ENCODE measurements at regions not wholly inside any gene's neighbourhood (a gene's known extent, or its start where the extent isn't known, plus 50 kb on each side); places are given as distances from the start of the nearest gene placed in this dataset.
"Not testable (repeated sequence)": the region's sequence is repeated elsewhere in the genome, so short reads cannot be mapped to it uniquely, and the experiment has no call there.

GRCh38 chr6:145275787-145276186 lies 459.5 kb downstream of the EPM2A start:
- no peaks in the 10 kb centered on the region for H3K36me3 Mint-ChIP-seq
- ChIA-PET CTCF (no interaction called here), POLR2A (no interaction called here)
- peaks cover 3% of the 10 kb centered on the region for H3K27me3 Mint-ChIP-seq
- intact Hi-C loops (cut with micrococcal nuclease) = no loop called here
- no peaks in the 10 kb centered on the region for H3K9me3 Mint-ChIP-seq
- H3K4me3 Mint-ChIP-seq = no peak overlapping the region
- no peaks in the 10 kb centered on the region for H3K4me1 Mint-ChIP-seq (ENCODE audit: low read depth)
- no peak for DNase-seq
- H3K27ac Mint-ChIP-seq = no peak overlapping the region

- ChIA-PET POLR2A (no interaction called here), CTCF (no interaction called here)
- no peak for DNase-seq
- Mint-ChIP-seq H3K36me3 (no peaks in the 10 kb centered on the region), H3K4me1 (ENCODE audit: low read depth) (no peaks in the 10 kb centered on the region), H3K4me3 (no peak overlapping the region), H3K9me3 (no peaks in the 10 kb centered on the region), H3K27ac (no peak overlapping the region), H3K27me3 (peaks cover 3% of the 10 kb centered on the region)
- intact Hi-C loops (cut with micrococcal nuclease) = no loop called here
Observed at GRCh38 chr6:145276756-145277155, 458.6 kb downstream of the EPM2A start.

- Mint-ChIP-seq H3K4me1 (ENCODE audit: low read depth) (no peaks in the 10 kb centered on the region), H3K27ac (no peak overlapping the region), H3K9me3 (no peaks in the 10 kb centered on the region), H3K36me3 (no peaks in the 10 kb centered on the region), H3K4me3 (no peak overlapping the region), H3K27me3 (peaks cover 3% of the 10 kb centered on the region)
- POLR2A ChIA-PET = no interaction called here
- intact Hi-C loops (cut with micrococcal nuclease) = no loop called here
- DNase-seq = no peak
- CTCF ChIA-PET = no interaction called here
Observed at GRCh38 chr6:145277358-145278086, 457.8 kb downstream of the EPM2A start.

- Mint-ChIP-seq H3K4me1 (ENCODE audit: low read depth) (no peaks in the 10 kb centered on the region), H3K36me3 (no peaks in the 10 kb centered on the region), H3K9me3 (no peaks in the 10 kb centered on the region), H3K4me3 (no peak overlapping the region), H3K27ac (no peak overlapping the region), H3K27me3 (peaks cover 3% of the 10 kb centered on the region)
- CTCF ChIA-PET = no interaction called here
- POLR2A ChIA-PET = no interaction called here
- intact Hi-C loops (cut with micrococcal nuclease) = no loop called here
- no peak for DNase-seq
Observed at GRCh38 chr6:145278163-145278807, 457.0 kb downstream of the EPM2A start.

GRCh38 chr6:145279551-145279950 lies 455.8 kb downstream of the EPM2A start:
- ChIA-PET POLR2A (no interaction called here), CTCF (no interaction called here)
- intact Hi-C loops (cut with micrococcal nuclease) = no loop called here
- no peak overlapping the region for H3K27ac Mint-ChIP-seq
- no peaks in the 10 kb centered on the region for H3K27me3 Mint-ChIP-seq
- no peak for DNase-seq
- H3K4me3 Mint-ChIP-seq = no peak overlapping the region
- no peaks in the 10 kb centered on the region for H3K36me3 Mint-ChIP-seq
- H3K9me3 Mint-ChIP-seq = no peaks in the 10 kb centered on the region
- H3K4me1 Mint-ChIP-seq (ENCODE audit: low read depth) = no peaks in the 10 kb centered on the region

- no peaks in the 10 kb centered on the region for H3K27me3 Mint-ChIP-seq
- intact Hi-C loops (cut with micrococcal nuclease) = no loop called here
- no peak overlapping the region for H3K4me3 Mint-ChIP-seq
- CTCF ChIA-PET = no interaction called here
- H3K9me3 Mint-ChIP-seq = no peaks in the 10 kb centered on the region
- POLR2A ChIA-PET = no interaction called here
- H3K36me3 Mint-ChIP-seq = no peaks in the 10 kb centered on the region
- H3K27ac Mint-ChIP-seq = no peak overlapping the region
- DNase-seq = no peak
- H3K4me1 Mint-ChIP-seq (ENCODE audit: low read depth) = no peaks in the 10 kb centered on the region
Observed at GRCh38 chr6:145279993-145280392, 455.3 kb downstream of the EPM2A start.

GRCh38 chr6:145283209-145283608 lies 452.1 kb downstream of the EPM2A start:
- H3K27ac Mint-ChIP-seq; H3K4me1 Mint-ChIP-seq (ENCODE audit: low read depth); CTCF ChIA-PET; H3K36me3 Mint-ChIP-seq; H3K27me3 Mint-ChIP-seq; DNase-seq; intact Hi-C loops (cut with micrococcal nuclease); POLR2A ChIA-PET; H3K9me3 Mint-ChIP-seq; H3K4me3 Mint-ChIP-seq: not testable (repeated sequence)

GRCh38 chr6:145283856-145284255 lies 451.5 kb downstream of the EPM2A start:
- no peak for DNase-seq
- no peaks in the 10 kb centered on the region for H3K9me3 Mint-ChIP-seq
- no peak overlapping the region for H3K4me3 Mint-ChIP-seq
- no peaks in the 10 kb centered on the region for H3K4me1 Mint-ChIP-seq (ENCODE audit: low read depth)
- no peaks in the 10 kb centered on the region for H3K36me3 Mint-ChIP-seq
- H3K27me3 Mint-ChIP-seq = no peaks in the 10 kb centered on the region
- no peak overlapping the region for H3K27ac Mint-ChIP-seq
- CTCF ChIA-PET = no interaction called here
- intact Hi-C loops (cut with micrococcal nuclease) = no loop called here
- POLR2A ChIA-PET = no interaction called here

- Mint-ChIP-seq H3K27ac (no peak overlapping the region), H3K4me3 (no peak overlapping the region), H3K27me3 (no peaks in the 10 kb centered on the region), H3K9me3 (no peaks in the 10 kb centered on the region), H3K4me1 (ENCODE audit: low read depth) (no peaks in the 10 kb centered on the region), H3K36me3 (no peaks in the 10 kb centered on the region)
- DNase-seq = no peak
- intact Hi-C loops (cut with micrococcal nuclease) = no loop called here
- POLR2A ChIA-PET = no interaction called here
- CTCF ChIA-PET = no interaction called here
Observed at GRCh38 chr6:145286916-145287315, 448.4 kb downstream of the EPM2A start.

GRCh38 chr6:145289573-145289972 lies 445.7 kb downstream of the EPM2A start:
- Mint-ChIP-seq H3K4me1 (ENCODE audit: low read depth) (no peaks in the 10 kb centered on the region), H3K36me3 (no peaks in the 10 kb centered on the region), H3K27me3 (no peaks in the 10 kb centered on the region), H3K4me3 (no peak overlapping the region), H3K27ac (no peak overlapping the region), H3K9me3 (no peaks in the 10 kb centered on the region)
- DNase-seq = no peak
- intact Hi-C loops (cut with micrococcal nuclease) = no loop called here
- POLR2A ChIA-PET = no interaction called here
- CTCF ChIA-PET = no interaction called here

GRCh38 chr6:145290122-145290521 lies 445.2 kb downstream of the EPM2A start:
- no peaks in the 10 kb centered on the region for H3K27me3 Mint-ChIP-seq
- no peak overlapping the region for H3K4me3 Mint-ChIP-seq
- ChIA-PET CTCF (no interaction called here), POLR2A (no interaction called here)
- intact Hi-C loops (cut with micrococcal nuclease) = no loop called here
- H3K9me3 Mint-ChIP-seq = no peaks in the 10 kb centered on the region
- H3K27ac Mint-ChIP-seq = no peak overlapping the region
- no peaks in the 10 kb centered on the region for H3K4me1 Mint-ChIP-seq (ENCODE audit: low read depth)
- H3K36me3 Mint-ChIP-seq = no peaks in the 10 kb centered on the region
- no peak for DNase-seq

- Mint-ChIP-seq H3K36me3 (no peaks in the 10 kb centered on the region), H3K27ac (no peak overlapping the region), H3K27me3 (no peaks in the 10 kb centered on the region), H3K9me3 (no peaks in the 10 kb centered on the region), H3K4me3 (no peak overlapping the region), H3K4me1 (ENCODE audit: low read depth) (no peaks in the 10 kb centered on the region)
- intact Hi-C loops (cut with micrococcal nuclease) = no loop called here
- no peak for DNase-seq
- ChIA-PET CTCF (no interaction called here), POLR2A (no interaction called here)
Observed at GRCh38 chr6:145292066-145292465, 443.3 kb downstream of the EPM2A start.

- CTCF ChIA-PET = no interaction called here
- DNase-seq = no peak
- POLR2A ChIA-PET = no interaction called here
- no peaks in the 10 kb centered on the region for H3K9me3 Mint-ChIP-seq
- no peak overlapping the region for H3K4me3 Mint-ChIP-seq
- H3K4me1 Mint-ChIP-seq (ENCODE audit: low read depth) = no peaks in the 10 kb centered on the region
- H3K36me3 Mint-ChIP-seq = no peaks in the 10 kb centered on the region
- H3K27ac Mint-ChIP-seq = no peak overlapping the region
- no peaks in the 10 kb centered on the region for H3K27me3 Mint-ChIP-seq
- intact Hi-C loops (cut with micrococcal nuclease) = no loop called here
Observed at GRCh38 chr6:145294942-145295341, 440.4 kb downstream of the EPM2A start.

Data from activated CD4-positive, alpha-beta memory T cell treated with anti-CD3 and anti-CD28 coated beads for 36 hours (primary cell).